K562 (cell line): ENCODE measurements at regions not wholly inside any gene's neighbourhood (a gene's known extent, or its start where the extent isn't known, plus 50 kb on each side); places are given as distances from the start of the nearest gene placed in this dataset.

Source experiments
- BRF1 ChIP-seq: IDR thresholded peaks from 3 replicates; pipeline ENCODE4 v1.6.1; 2011; ENCODE audit warnings: borderline replicate concordance, mild to moderate bottlenecking; ENCODE audit not compliant: insufficient read length; ENCODE audit errors: extremely low read depth
- HMBOX1 ChIP-seq: sonication (generic); IDR thresholded peaks from 2 replicates; pipeline ENCODE4 v1.6.1; 2016
- MYBL2 ChIP-seq, 2 experiments: fragments of 450-650 bp in 1 of 2; sonication (generic) in 1 of 2; formaldehyde crosslinking in 1 of 2; IDR thresholded peaks; 2 replicates each; pipeline versions ENCODE4 v1.6.1 to v1.8.1; 2017 to 2022; ENCODE audit warnings: borderline replicate concordance in 1 of 2, inconsistent platforms in 1 of 2, low read depth in 1 of 2, mild to moderate bottlenecking in 1 of 2, missing genetic modification reagents in 1 of 2, moderate library complexity in 1 of 2
- NR2C1 ChIP-seq, 2 experiments: fragments of 450-650 bp; IDR thresholded peaks; 2 replicates each; pipeline ENCODE4 v1.6.1; 2017; ENCODE audit warnings: mild to moderate bottlenecking in 2 of 2, antibody characterized with exemption in 1 of 2, inconsistent platforms in 1 of 2, missing compliant biosample characterization in 1 of 2, missing genetic modification characterization in 1 of 2
- RAD51 ChIP-seq: fragments of 450-650 bp; IDR thresholded peaks from 2 replicates; pipeline ENCODE4 v1.7.1; 2016; ENCODE audit warnings: low read depth, mild to moderate bottlenecking, borderline replicate concordance
- RBM14 ChIP-seq: fragments of 200-400 bp; formaldehyde crosslinking; IDR thresholded peaks from 2 replicates; pipeline ENCODE4 v1.6.1; 2018; ENCODE audit warnings: low read depth, mild to moderate bottlenecking, low read length, moderate library complexity, borderline replicate concordance; ENCODE audit not compliant: insufficient read depth
- SRSF3 ChIP-seq: fragments of 200-400 bp; formaldehyde crosslinking; IDR thresholded peaks from 2 replicates; pipeline ENCODE4 v1.6.1; 2016; ENCODE audit warnings: mild to moderate bottlenecking, low read length, moderate library complexity; ENCODE audit not compliant: insufficient read depth
- XRCC4 ChIP-seq: IDR thresholded peaks from one replicate; pipeline ENCODE4 v1.6.1; 2011; ENCODE audit not compliant: insufficient read depth, insufficient read length; ENCODE audit errors: extremely low read depth
- TF ChIP-seq, protein P1 (sequence below): sonication (generic); formaldehyde crosslinking; IDR thresholded peaks from 2 replicates; pipeline ENCODE4 v1.8.1; 2023; ENCODE audit warnings: mild to moderate bottlenecking, missing genetic modification reagents

DNA sequence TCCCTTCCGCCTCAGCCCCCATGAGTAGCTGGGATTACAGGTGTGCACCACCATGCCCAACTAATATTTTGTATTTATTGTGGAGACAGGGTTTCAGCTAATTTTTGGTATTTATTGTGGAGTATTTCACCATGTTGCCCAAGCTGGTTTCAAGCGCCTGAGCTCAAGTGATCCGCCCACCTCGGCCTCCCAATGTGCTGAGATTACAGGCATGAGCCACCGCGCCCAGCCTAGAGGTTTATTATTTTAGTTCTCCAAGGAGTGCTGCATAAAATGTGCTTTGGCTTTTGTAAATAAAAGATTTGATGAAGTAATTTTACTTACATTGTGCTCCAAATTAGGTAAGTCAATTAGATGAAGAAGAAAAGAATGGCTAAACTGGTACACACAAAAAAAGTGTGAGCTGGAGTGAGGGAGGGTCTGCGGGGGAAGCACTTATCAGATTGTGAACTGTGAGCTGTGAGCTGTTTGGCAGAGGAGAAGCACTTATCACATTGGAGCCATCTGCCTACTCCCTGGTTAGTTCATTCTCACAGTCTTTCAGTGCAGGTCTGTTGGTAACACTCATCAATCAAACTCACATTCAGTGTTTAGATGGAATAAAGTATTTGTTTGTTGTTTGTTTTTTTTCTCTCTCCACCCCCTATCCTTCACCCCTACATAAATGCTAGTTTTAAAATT lies 398.0 kb downstream of the EPHA7 start (continued):
- TF ChIP-seq RAD51 (no peak), RBM14 (no peak), NR2C1 (IDR thresholded peaks at IDR 0.05) (no peak), NR2C1 (tag; IDR thresholded peaks at IDR 0.05) (no peak), SRSF3 (no peak), BRF1 (no peak), MYBL2 (IDR thresholded peaks at IDR 0.05; ENCODE audit: low read depth) (no peak), MYBL2 (CRISPR knock-in tag; IDR thresholded peaks at IDR 0.05; ENCODE audit: borderline replicate concordance) (no peak), XRCC4 (no peak), HMBOX1 (no peak)
- TF ChIP-seq, protein P1, sequence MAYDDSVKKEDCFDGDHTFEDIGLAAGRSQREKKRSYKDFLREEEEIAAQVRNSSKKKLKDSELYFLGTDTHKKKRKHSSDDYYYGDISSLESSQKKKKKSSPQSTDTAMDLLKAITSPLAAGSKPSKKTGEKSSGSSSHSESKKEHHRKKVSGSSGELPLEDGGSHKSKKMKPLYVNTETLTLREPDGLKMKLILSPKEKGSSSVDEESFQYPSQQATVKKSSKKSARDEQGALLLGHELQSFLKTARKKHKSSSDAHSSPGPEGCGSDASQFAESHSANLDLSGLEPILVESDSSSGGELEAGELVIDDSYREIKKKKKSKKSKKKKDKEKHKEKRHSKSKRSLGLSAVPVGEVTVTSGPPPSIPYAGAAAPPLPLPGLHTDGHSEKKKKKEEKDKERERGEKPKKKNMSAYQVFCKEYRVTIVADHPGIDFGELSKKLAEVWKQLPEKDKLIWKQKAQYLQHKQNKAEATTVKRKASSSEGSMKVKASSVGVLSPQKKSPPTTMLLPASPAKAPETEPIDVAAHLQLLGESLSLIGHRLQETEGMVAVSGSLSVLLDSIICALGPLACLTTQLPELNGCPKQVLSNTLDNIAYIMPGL (CRISPR knock-in tag) = no peak
